Breast epithelium (tissue), 4 donors: ENCODE measurements at regions not wholly inside any gene's neighbourhood (a gene's known extent, or its start where the extent isn't known, plus 50 kb on each side); places are given as distances from the start of the nearest gene placed in this dataset.
"Not testable (repeated sequence)": the region's sequence is repeated elsewhere in the genome, so short reads cannot be mapped to it uniquely, and the experiment has no call there.

Source experiments
- DNase-seq, 2 donors: peaks; one replicate each; pipeline ENCODE4 v3.0.0-alpha.2; 2019; ENCODE audit warnings: low spot score in 2 of 2
- H3K27ac ChIP-seq, 2 donors: fragments of 200-600 bp; sonication (generic) in 1 of 2; one replicate each; pipeline ENCODE4 v1.5.1; 2016 to 2019; ENCODE audit warnings: mild to moderate bottlenecking in 1 of 2
- H3K27me3 ChIP-seq, 2 donors: fragments of 200-600 bp; sonication (generic) in 1 of 2; one replicate each; pipeline versions ENCODE4 v1.5.1 to v1.6.0; 2017 to 2019; ENCODE audit warnings: control low read depth in 1 of 2, mild to moderate bottlenecking in 1 of 2
- H3K36me3 ChIP-seq: fragments of 200-600 bp; one replicate; pipeline ENCODE4 v1.5.1; 2019
- H3K4me1 ChIP-seq, 2 donors: fragments of 200-600 bp; sonication (generic); one replicate each; pipeline ENCODE4 v1.5.1; 2016 to 2019; ENCODE audit warnings: control low read depth in 1 of 2
- H3K4me3 ChIP-seq, 3 donors: fragments of 200-600 bp; sonication (generic); 1 replicate in 2 of 3; 2 replicates in 1 of 3; pipeline ENCODE4 v1.5.1; 2016 to 2019; ENCODE audit warnings: mild to moderate bottlenecking in 3 of 3, moderate library complexity in 2 of 3
- H3K9me3 ChIP-seq, 2 donors: fragments of 200-600 bp; sonication (generic) in 1 of 2; one replicate each; pipeline ENCODE4 v1.5.1; 2016 to 2019; ENCODE audit warnings: control low read depth in 1 of 2
- CTCF ChIP-seq, 3 donors: fragments of 450-650 bp; IDR thresholded peaks; one replicate each; pipeline ENCODE4 v1.5.1; 2016 to 2017; ENCODE audit warnings: antibody characterized with exemption in 3 of 3, mild to moderate bottlenecking in 3 of 3, moderate library complexity in 3 of 3
- POLR2A ChIP-seq: fragments of 450-650 bp; IDR thresholded peaks from one replicate; pipeline ENCODE4 v1.6.1; 2016; ENCODE audit warnings: antibody characterized with exemption, mild to moderate bottlenecking, moderate library complexity
- POLR2AphosphoS5 ChIP-seq, 3 donors: sonication (generic); formaldehyde crosslinking; IDR thresholded peaks; one replicate each; pipeline ENCODE4 v1.6.1; 2017; ENCODE audit warnings: antibody characterized with exemption in 3 of 3
- intact Hi-C: fragments of 100-400 bp; cut with DNase I; formaldehyde crosslinking; loops from one replicate; pipeline ENCODE4 v1.15.1; 2023; ENCODE audit warnings: low total_unique reads

- Histone ChIP-seq H3K27me3 (no peaks in the 10 kb centered on the region), H3K4me1 (no peaks in the 10 kb centered on the region), H3K4me3 (no peak overlapping the region), H3K36me3 (no peaks in the 10 kb centered on the region), H3K27ac (no peak overlapping the region), H3K9me3 (peaks cover 0 to 9% of the 10 kb centered on the region in 2 donors)
- DNase-seq = no peak
- intact Hi-C loops = no loop called here
- TF ChIP-seq CTCF (IDR thresholded peaks at IDR 0.05) (no peak), POLR2A (no peak), POLR2AphosphoS5 (IDR thresholded peaks at IDR 0.05) (no peak)
Measured at GRCh38 chr10:52577047-52577446, 195.5 kb downstream of the MBL2 start.

GRCh38 chr10:52578871-52579405, 193.6 kb downstream of the MBL2 start:
- intact Hi-C loops = no loop called here
- Histone ChIP-seq H3K4me3 (no peak overlapping the region), H3K36me3 (no peaks in the 10 kb centered on the region), H3K9me3 (peaks cover 0 to 9% of the 10 kb centered on the region in 2 donors), H3K27me3 (no peaks in the 10 kb centered on the region), H3K27ac (no peak overlapping the region), H3K4me1 (no peaks in the 10 kb centered on the region)
- no peak for DNase-seq
- no peak for TF ChIP-seq POLR2A
- no peak for TF ChIP-seq POLR2AphosphoS5 (IDR thresholded peaks at IDR 0.05)
- no peak for TF ChIP-seq CTCF (IDR thresholded peaks at IDR 0.05)

DNA sequence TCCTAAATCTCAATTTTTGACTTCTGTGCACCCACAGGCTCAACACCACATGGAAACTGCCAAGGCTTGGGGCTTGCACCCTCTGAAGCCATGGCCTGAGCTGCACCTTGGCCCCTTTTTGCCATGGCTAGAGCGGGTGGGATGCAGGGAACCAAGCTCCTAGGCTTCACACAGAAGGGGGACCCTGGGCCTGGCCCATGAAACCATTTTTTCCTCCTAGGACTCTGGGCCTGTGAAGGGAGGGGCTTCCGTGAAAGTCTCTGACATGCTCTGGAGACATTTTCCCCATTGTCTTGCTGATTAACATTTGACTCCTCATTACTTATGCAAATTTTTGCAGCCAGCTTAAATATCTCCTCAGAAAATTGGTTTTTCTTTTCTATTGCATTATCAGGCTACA, 190.9 kb downstream of the MBL2 start:
- intact Hi-C loops, H3K4me1 ChIP-seq: not testable (repeated sequence)

GRCh38 chr10:52583336-52583735, 189.2 kb downstream of the MBL2 start:
- no peak for DNase-seq
- no peaks in the 10 kb centered on the region for H3K36me3 ChIP-seq
- H3K27me3 ChIP-seq = no peaks in the 10 kb centered on the region
- TF ChIP-seq POLR2AphosphoS5 (IDR thresholded peaks at IDR 0.05) (no peak), CTCF (IDR thresholded peaks at IDR 0.05) (no peak), POLR2A (no peak)
- no peak overlapping the region for H3K27ac ChIP-seq
- no peak overlapping the region for H3K4me3 ChIP-seq
- peaks cover 8 to 29% of the 10 kb centered on the region in 2 donors for H3K9me3 ChIP-seq
- intact Hi-C loops = no loop called here
- H3K4me1 ChIP-seq = no peaks in the 10 kb centered on the region

More for the DNA sequence above, 190.9 kb downstream of the MBL2 start:
- peaks cover 5 to 21% of the 10 kb centered on the region in 2 donors for H3K9me3 ChIP-seq
- H3K4me3 ChIP-seq, H3K27ac ChIP-seq, H3K27me3 ChIP-seq, DNase-seq, H3K36me3 ChIP-seq: not testable (repeated sequence)

DNA sequence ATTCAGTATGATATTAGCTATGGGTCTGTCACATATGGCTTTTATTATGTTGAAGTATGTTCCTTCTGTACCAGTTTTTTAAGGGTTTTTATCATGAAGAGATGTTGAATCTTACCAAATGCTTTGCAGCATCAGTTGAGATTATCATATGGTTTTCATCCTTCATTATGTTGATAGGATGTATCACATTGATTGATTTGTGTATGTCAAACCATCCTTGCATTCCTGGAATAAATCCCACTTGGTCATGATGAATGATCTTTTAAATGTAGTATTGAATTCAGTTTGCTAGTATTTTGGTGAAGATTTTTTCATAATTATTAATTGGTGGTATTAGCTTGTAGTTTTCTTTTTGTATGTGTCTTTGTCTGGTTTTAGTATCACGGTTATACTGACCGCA, 185.9 kb downstream of the MBL2 start:
- no peak for DNase-seq
- intact Hi-C loops = no loop called here
- Histone ChIP-seq H3K4me3 (no peak overlapping the region), H3K9me3 (peaks cover 8 to 22% of the 10 kb centered on the region in 2 donors), H3K27ac (no peak overlapping the region), H3K27me3 (no peaks in the 10 kb centered on the region), H3K36me3 (no peaks in the 10 kb centered on the region), H3K4me1 (no peaks in the 10 kb centered on the region)
- no peak for TF ChIP-seq POLR2A
- TF ChIP-seq CTCF (IDR thresholded peaks at IDR 0.05) = no peak
- TF ChIP-seq POLR2AphosphoS5 (IDR thresholded peaks at IDR 0.05) = no peak
